GM23338 (cell line): ENCODE measurements at regions not wholly inside any gene's neighbourhood (a gene's known extent, or its start where the extent isn't known, plus 50 kb on each side); places are given as distances from the start of the nearest gene placed in this dataset.

Source experiments
- ATAC-seq: fragments of 200-7000 bp; cut with Tn5 transposase; 3 replicates; pipeline ENCODE4 v1.9.1; 2020
- DNase-seq: peaks from one replicate; pipeline ENCODE4 v3.0.0-alpha.2; 2015; ENCODE audit warnings: low spot score
- H2AFZ ChIP-seq: fragments of 200-600 bp; sonication (generic); 2 replicates; pipeline ENCODE4 v1.8.0; 2016; ENCODE audit warnings: antibody characterized with exemption, mild to moderate bottlenecking, moderate library complexity
- H3F3A ChIP-seq: fragments of 200-600 bp; sonication (generic); replicated peaks from 2 replicates; pipeline ENCODE4 v1.8.0; 2017; ENCODE audit warnings: antibody characterized with exemption, mixed run types, low read depth
- H3K27ac ChIP-seq: fragments of 200-600 bp; sonication (generic); 2 replicates; pipeline ENCODE4 v1.6.1; 2016; ENCODE audit warnings: low read depth
- H3K27me3 ChIP-seq: fragments of 200-600 bp; sonication (generic); 2 replicates; pipeline ENCODE4 v1.8.0; 2016; ENCODE audit warnings: mild to moderate bottlenecking, mixed run types, moderate library complexity; ENCODE audit not compliant: insufficient read depth
- H3K36me3 ChIP-seq: fragments of 200-600 bp; sonication (generic); 2 replicates; pipeline ENCODE4 v1.8.0; 2016; ENCODE audit warnings: mild to moderate bottlenecking; ENCODE audit not compliant: insufficient read depth
- H3K4me1 ChIP-seq: fragments of 200-600 bp; sonication (generic); 2 replicates; pipeline ENCODE4 v1.8.0; 2016; ENCODE audit warnings: mild to moderate bottlenecking, moderate library complexity; ENCODE audit not compliant: insufficient read depth
- H3K4me2 ChIP-seq: fragments of 200-600 bp; sonication (generic); 2 replicates; pipeline ENCODE4 v1.7.1; 2017; ENCODE audit warnings: mixed run types
- H3K4me3 ChIP-seq: fragments of 200-600 bp; sonication (generic); 2 replicates; pipeline ENCODE4 v1.6.1; 2016; ENCODE audit warnings: mixed run types
- H3K79me2 ChIP-seq: fragments of 200-600 bp; sonication (generic); replicated peaks from 2 replicates; pipeline ENCODE4 v1.8.0; 2017; ENCODE audit warnings: mild to moderate bottlenecking; ENCODE audit not compliant: insufficient read depth
- H3K9me2 ChIP-seq: fragments of 200-600 bp; sonication (generic); 2 replicates; pipeline ENCODE4 v1.8.0; 2017; ENCODE audit not compliant: insufficient read depth
- H4K20me1 ChIP-seq: fragments of 200-600 bp; sonication (generic); replicated peaks from 2 replicates; pipeline ENCODE4 v1.8.0; 2017; ENCODE audit warnings: mild to moderate bottlenecking; ENCODE audit not compliant: insufficient read depth
- H3K27ac Mint-ChIP-seq: 2 replicates; pipeline ENCODE4 v1.8.0; 2020; ENCODE audit warnings: inconsistent platforms, mild to moderate bottlenecking, moderate library complexity, mixed read lengths
- H3K27me3 Mint-ChIP-seq: 3 replicates; pipeline ENCODE4 v1.8.0; 2022; ENCODE audit warnings: low read depth, mild to moderate bottlenecking, moderate library complexity, mixed read lengths, inconsistent platforms; ENCODE audit not compliant: insufficient read depth, poor library complexity
- H3K36me3 Mint-ChIP-seq: 3 replicates; pipeline ENCODE4 v1.8.0; 2021; ENCODE audit warnings: low read depth, mild to moderate bottlenecking, inconsistent platforms, moderate library complexity, mixed read lengths
- H3K4me1 Mint-ChIP-seq: 3 replicates; pipeline ENCODE4 v1.8.0; 2020; ENCODE audit warnings: mild to moderate bottlenecking, inconsistent platforms, mixed read lengths
- H3K4me3 Mint-ChIP-seq: 3 replicates; pipeline ENCODE4 v1.8.0; 2021; ENCODE audit warnings: moderate library complexity, mild to moderate bottlenecking, inconsistent platforms, mixed read lengths
- H3K9me3 Mint-ChIP-seq: 3 replicates; pipeline ENCODE4 v1.8.0; 2020; ENCODE audit warnings: moderate library complexity, mild to moderate bottlenecking, inconsistent platforms, mixed read lengths
- CREB1 ChIP-seq: fragments of 250-450 bp; sonication (Bioruptor Pico); IDR thresholded peaks from 2 replicates; pipeline ENCODE4 v1.5.0; 2020; ENCODE audit warnings: low read depth, mild to moderate bottlenecking, moderate library complexity
- EZH2 ChIP-seq: fragments of 200-600 bp; sonication (generic); IDR thresholded peaks from one replicate; pipeline ENCODE4 v1.8.0; 2017; ENCODE audit warnings: antibody characterized with exemption, mild to moderate bottlenecking, low read depth; ENCODE audit not compliant: unreplicated experiment
- EZH2phosphoT487 ChIP-seq: fragments of 200-600 bp; sonication (generic); IDR thresholded peaks from one replicate; pipeline ENCODE4 v1.8.1; 2018; ENCODE audit warnings: antibody characterized with exemption; ENCODE audit not compliant: unreplicated experiment
- JUNB ChIP-seq: IDR thresholded peaks from one replicate; pipeline ENCODE4 v1.6.1; 2016; ENCODE audit warnings: antibody characterized with exemption; ENCODE audit not compliant: unreplicated experiment
- NANOG ChIP-seq: IDR thresholded peaks from 2 replicates; pipeline ENCODE4 v1.6.1; 2016; ENCODE audit warnings: antibody characterized with exemption, borderline replicate concordance
- POLR2AphosphoS5 ChIP-seq: IDR thresholded peaks from 2 replicates; pipeline ENCODE4 v1.6.1; 2016; ENCODE audit warnings: antibody characterized with exemption, low read depth
- STAT1 ChIP-seq: IDR thresholded peaks from one replicate; pipeline ENCODE4 v1.6.1; 2016; ENCODE audit warnings: antibody characterized with exemption; ENCODE audit not compliant: unreplicated experiment
- ZNF114 ChIP-seq: fragments of 250-450 bp; sonication (Bioruptor Pico); IDR thresholded peaks from 2 replicates; pipeline ENCODE4 v1.5.0; 2020; ENCODE audit warnings: mild to moderate bottlenecking, moderate library complexity
- ZNF331 ChIP-seq: fragments of 250-450 bp; sonication (Bioruptor Pico); IDR thresholded peaks from 2 replicates; pipeline ENCODE4 v1.5.0; 2020; ENCODE audit warnings: low read depth, mild to moderate bottlenecking, moderate library complexity
- TF ChIP-seq, protein P1 (sequence below): fragments of 250-450 bp; sonication (Bioruptor Pico); IDR thresholded peaks from 2 replicates; pipeline ENCODE4 v1.5.0; 2020; ENCODE audit warnings: mild to moderate bottlenecking, moderate library complexity
- TF ChIP-seq, protein P2 (sequence below), 2 experiments: fragments of 200-600 bp in 1 of 2; sonication (generic) in 1 of 2; conservative IDR thresholded peaks; 2 replicates each; pipeline versions ENCODE4 v1.5.1 to v1.6.1; 2016 to 2017; ENCODE audit warnings: antibody characterized with exemption in 2 of 2, low read depth in 2 of 2, mild to moderate bottlenecking in 2 of 2, moderate library complexity in 1 of 2
- TF ChIP-seq, protein P3 (sequence below): IDR thresholded peaks from one replicate; pipeline ENCODE4 v1.6.1; 2018; ENCODE audit warnings: antibody characterized with exemption; ENCODE audit not compliant: unreplicated experiment
- TF ChIP-seq, protein P4 (sequence below): IDR thresholded peaks from 2 replicates; pipeline ENCODE4 v1.6.1; 2016; ENCODE audit warnings: antibody characterized with exemption

DNA sequence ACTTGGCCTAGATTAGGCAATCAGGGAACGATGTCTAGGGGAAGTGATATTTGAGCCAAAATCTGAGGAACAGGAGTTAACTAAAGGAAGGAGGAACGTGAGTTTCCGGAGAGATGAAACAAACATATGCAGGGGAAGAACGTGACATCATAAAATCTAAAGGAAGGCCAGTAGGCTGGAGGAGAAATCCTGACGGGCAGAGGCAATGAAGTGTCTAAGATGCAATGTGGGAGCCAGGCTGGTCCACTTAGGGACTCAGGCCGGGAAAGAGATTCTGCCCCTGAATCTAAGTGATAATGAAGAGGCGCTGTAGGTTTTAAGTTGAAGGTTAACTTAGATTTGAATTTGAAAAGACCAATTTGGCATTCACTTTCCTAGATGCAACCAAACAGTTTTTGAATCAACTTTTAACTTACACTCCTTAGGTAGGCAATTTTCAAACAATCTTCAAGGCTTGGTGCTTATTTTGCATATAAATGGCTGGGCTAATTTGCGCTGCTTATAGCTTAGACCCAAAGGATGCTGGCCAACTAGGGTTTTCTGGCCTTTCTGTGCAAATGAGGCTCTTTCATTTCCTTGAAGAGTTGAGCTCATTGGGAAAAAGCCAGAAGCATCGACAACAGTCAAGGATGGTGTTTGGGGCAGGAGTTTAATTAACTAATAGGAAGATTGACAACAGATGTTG is 221.7 kb downstream of the SOX11 start:
- peaks cover 15% of the 10 kb centered on the region; the same call in 2 of the 3 replicates for H3K9me3 Mint-ChIP-seq
- peaks cover 3% of the 10 kb centered on the region; the same call in 1 of the 2 replicates for H4K20me1 ChIP-seq
- no peaks in the 10 kb centered on the region for H3K9me2 ChIP-seq
- peaks cover 26% of the 10 kb centered on the region for H3K4me1 Mint-ChIP-seq
- peak overlapping the region; percentile 19 for H3K4me2 ChIP-seq
- H3F3A ChIP-seq = no peaks in the 10 kb centered on the region
- peaks cover 46% of the 10 kb centered on the region for H3K27me3 Mint-ChIP-seq
- H2AFZ ChIP-seq = no peak overlapping the region
- peaks cover 18% of the 10 kb centered on the region for H3K4me1 ChIP-seq
- H3K4me3 ChIP-seq = no peak overlapping the region
- no peaks in the 10 kb centered on the region for H3K36me3 ChIP-seq
- no peak overlapping the region for H3K27ac Mint-ChIP-seq
- peak; percentile 57 for DNase-seq
- no peaks in the 10 kb centered on the region for H3K79me2 ChIP-seq
- peak; percentile 51 for ATAC-seq
- TF ChIP-seq ZNF114 (CRISPR knock-in tag) (no peak), JUNB (no peak), EZH2phosphoT487 (no peak), EZH2 (no peak), STAT1 (no peak), POLR2AphosphoS5 (no peak), ZNF331 (CRISPR knock-in tag) (no peak), NANOG (peak; percentile 84; the same call in 1 of the 2 replicates), CREB1 (CRISPR knock-in tag) (no peak)
- TF ChIP-seq, protein P1, sequence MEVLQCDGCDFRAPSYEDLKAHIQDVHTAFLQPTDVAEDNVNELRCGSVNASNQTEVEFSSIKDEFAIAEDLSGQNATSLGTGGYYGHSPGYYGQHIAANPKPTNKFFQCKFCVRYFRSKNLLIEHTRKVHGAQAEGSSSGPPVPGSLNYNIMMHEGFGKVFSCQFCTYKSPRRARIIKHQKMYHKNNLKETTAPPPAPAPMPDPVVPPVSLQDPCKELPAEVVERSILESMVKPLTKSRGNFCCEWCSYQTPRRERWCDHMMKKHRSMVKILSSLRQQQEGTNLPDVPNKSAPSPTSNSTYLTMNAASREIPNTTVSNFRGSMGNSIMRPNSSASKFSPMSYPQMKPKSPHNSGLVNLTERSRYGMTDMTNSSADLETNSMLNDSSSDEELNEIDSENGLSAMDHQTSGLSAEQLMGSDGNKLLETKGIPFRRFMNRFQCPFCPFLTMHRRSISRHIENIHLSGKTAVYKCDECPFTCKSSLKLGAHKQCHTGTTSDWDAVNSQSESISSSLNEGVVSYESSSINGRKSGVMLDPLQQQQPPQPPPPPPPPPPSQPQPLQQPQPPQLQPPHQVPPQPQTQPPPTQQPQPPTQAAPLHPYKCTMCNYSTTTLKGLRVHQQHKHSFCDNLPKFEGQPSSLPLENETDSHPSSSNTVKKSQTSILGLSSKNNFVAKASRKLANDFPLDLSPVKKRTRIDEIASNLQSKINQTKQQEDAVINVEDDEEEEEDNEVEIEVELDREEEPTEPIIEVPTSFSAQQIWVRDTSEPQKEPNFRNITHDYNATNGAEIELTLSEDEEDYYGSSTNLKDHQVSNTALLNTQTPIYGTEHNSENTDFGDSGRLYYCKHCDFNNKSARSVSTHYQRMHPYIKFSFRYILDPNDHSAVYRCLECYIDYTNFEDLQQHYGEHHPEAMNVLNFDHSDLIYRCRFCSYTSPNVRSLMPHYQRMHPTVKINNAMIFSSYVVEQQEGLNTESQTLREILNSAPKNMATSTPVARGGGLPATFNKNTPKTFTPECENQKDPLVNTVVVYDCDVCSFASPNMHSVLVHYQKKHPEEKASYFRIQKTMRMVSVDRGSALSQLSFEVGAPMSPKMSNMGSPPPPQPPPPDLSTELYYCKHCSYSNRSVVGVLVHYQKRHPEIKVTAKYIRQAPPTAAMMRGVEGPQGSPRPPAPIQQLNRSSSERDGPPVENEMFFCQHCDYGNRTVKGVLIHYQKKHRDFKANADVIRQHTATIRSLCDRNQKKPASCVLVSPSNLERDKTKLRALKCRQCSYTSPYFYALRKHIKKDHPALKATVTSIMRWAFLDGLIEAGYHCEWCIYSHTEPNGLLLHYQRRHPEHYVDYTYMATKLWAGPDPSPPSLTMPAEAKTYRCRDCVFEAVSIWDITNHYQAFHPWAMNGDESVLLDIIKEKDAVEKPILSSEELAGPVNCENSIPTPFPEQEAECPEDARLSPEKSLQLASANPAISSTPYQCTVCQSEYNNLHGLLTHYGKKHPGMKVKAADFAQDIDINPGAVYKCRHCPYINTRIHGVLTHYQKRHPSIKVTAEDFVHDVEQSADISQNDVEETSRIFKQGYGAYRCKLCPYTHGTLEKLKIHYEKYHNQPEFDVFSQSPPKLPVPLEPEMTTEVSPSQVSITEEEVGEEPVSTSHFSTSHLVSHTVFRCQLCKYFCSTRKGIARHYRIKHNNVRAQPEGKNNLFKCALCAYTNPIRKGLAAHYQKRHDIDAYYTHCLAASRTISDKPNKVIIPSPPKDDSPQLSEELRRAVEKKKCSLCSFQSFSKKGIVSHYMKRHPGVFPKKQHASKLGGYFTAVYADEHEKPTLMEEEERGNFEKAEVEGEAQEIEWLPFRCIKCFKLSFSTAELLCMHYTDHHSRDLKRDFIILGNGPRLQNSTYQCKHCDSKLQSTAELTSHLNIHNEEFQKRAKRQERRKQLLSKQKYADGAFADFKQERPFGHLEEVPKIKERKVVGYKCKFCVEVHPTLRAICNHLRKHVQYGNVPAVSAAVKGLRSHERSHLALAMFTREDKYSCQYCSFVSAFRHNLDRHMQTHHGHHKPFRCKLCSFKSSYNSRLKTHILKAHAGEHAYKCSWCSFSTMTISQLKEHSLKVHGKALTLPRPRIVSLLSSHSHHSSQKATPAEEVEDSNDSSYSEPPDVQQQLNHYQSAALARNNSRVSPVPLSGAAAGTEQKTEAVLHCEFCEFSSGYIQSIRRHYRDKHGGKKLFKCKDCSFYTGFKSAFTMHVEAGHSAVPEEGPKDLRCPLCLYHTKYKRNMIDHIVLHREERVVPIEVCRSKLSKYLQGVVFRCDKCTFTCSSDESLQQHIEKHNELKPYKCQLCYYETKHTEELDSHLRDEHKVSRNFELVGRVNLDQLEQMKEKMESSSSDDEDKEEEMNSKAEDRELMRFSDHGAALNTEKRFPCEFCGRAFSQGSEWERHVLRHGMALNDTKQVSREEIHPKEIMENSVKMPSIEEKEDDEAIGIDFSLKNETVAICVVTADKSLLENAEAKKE = 0 out of 2 replicates have a peak, but pooled peaks have one; percentile 48
- TF ChIP-seq, protein P2, sequence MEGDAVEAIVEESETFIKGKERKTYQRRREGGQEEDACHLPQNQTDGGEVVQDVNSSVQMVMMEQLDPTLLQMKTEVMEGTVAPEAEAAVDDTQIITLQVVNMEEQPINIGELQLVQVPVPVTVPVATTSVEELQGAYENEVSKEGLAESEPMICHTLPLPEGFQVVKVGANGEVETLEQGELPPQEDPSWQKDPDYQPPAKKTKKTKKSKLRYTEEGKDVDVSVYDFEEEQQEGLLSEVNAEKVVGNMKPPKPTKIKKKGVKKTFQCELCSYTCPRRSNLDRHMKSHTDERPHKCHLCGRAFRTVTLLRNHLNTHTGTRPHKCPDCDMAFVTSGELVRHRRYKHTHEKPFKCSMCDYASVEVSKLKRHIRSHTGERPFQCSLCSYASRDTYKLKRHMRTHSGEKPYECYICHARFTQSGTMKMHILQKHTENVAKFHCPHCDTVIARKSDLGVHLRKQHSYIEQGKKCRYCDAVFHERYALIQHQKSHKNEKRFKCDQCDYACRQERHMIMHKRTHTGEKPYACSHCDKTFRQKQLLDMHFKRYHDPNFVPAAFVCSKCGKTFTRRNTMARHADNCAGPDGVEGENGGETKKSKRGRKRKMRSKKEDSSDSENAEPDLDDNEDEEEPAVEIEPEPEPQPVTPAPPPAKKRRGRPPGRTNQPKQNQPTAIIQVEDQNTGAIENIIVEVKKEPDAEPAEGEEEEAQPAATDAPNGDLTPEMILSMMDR (conservative IDR thresholded peaks at IDR 0.05; ENCODE audit: low read depth in 2 of 2) = no peak
- TF ChIP-seq, protein P3, sequence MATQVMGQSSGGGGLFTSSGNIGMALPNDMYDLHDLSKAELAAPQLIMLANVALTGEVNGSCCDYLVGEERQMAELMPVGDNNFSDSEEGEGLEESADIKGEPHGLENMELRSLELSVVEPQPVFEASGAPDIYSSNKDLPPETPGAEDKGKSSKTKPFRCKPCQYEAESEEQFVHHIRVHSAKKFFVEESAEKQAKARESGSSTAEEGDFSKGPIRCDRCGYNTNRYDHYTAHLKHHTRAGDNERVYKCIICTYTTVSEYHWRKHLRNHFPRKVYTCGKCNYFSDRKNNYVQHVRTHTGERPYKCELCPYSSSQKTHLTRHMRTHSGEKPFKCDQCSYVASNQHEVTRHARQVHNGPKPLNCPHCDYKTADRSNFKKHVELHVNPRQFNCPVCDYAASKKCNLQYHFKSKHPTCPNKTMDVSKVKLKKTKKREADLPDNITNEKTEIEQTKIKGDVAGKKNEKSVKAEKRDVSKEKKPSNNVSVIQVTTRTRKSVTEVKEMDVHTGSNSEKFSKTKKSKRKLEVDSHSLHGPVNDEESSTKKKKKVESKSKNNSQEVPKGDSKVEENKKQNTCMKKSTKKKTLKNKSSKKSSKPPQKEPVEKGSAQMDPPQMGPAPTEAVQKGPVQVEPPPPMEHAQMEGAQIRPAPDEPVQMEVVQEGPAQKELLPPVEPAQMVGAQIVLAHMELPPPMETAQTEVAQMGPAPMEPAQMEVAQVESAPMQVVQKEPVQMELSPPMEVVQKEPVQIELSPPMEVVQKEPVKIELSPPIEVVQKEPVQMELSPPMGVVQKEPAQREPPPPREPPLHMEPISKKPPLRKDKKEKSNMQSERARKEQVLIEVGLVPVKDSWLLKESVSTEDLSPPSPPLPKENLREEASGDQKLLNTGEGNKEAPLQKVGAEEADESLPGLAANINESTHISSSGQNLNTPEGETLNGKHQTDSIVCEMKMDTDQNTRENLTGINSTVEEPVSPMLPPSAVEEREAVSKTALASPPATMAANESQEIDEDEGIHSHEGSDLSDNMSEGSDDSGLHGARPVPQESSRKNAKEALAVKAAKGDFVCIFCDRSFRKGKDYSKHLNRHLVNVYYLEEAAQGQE = no peak
- TF ChIP-seq, protein P4, sequence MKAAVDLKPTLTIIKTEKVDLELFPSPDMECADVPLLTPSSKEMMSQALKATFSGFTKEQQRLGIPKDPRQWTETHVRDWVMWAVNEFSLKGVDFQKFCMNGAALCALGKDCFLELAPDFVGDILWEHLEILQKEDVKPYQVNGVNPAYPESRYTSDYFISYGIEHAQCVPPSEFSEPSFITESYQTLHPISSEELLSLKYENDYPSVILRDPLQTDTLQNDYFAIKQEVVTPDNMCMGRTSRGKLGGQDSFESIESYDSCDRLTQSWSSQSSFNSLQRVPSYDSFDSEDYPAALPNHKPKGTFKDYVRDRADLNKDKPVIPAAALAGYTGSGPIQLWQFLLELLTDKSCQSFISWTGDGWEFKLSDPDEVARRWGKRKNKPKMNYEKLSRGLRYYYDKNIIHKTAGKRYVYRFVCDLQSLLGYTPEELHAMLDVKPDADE = no peak
- H3K36me3 Mint-ChIP-seq = peaks cover 6% of the 10 kb centered on the region; the same call in 1 of the 3 replicates
- H3K27ac ChIP-seq = no peak overlapping the region
- H3K4me3 Mint-ChIP-seq = no peak overlapping the region
- H3K27me3 ChIP-seq = peaks cover 78% of the 10 kb centered on the region
